Endothelial cell (in vitro differentiated cells): ENCODE measurements at regions not wholly inside any gene's neighbourhood (a gene's known extent, or its start where the extent isn't known, plus 50 kb on each side); places are given as distances from the start of the nearest gene placed in this dataset.

Experiments
- DNase-seq: peaks from one replicate; pipeline ENCODE4 v3.0.0; 2021; ENCODE audit warnings: low spot score
- H3K27ac Mint-ChIP-seq: one replicate; pipeline ENCODE4 v1.8.0; 2021; ENCODE audit warnings: mixed read lengths, inconsistent platforms; ENCODE audit not compliant: unreplicated experiment
- H3K27me3 Mint-ChIP-seq: one replicate; pipeline ENCODE4 v1.8.0; 2021; ENCODE audit warnings: mild to moderate bottlenecking, moderate library complexity, mixed read lengths, inconsistent platforms; ENCODE audit not compliant: unreplicated experiment
- H3K36me3 Mint-ChIP-seq: one replicate; pipeline ENCODE4 v1.8.0; 2021; ENCODE audit warnings: mild to moderate bottlenecking, low read depth, mixed read lengths, inconsistent platforms; ENCODE audit not compliant: unreplicated experiment
- H3K4me1 Mint-ChIP-seq: one replicate; pipeline ENCODE4 v1.8.0; 2021; ENCODE audit warnings: mild to moderate bottlenecking, mixed read lengths, inconsistent platforms; ENCODE audit not compliant: unreplicated experiment
- H3K4me3 Mint-ChIP-seq: one replicate; pipeline ENCODE4 v1.8.0; 2021; ENCODE audit warnings: mild to moderate bottlenecking, mixed read lengths, inconsistent platforms; ENCODE audit not compliant: unreplicated experiment
- H3K9me3 Mint-ChIP-seq: one replicate; pipeline ENCODE4 v1.8.0; 2021; ENCODE audit warnings: mixed read lengths, inconsistent platforms; ENCODE audit not compliant: unreplicated experiment
- TF ChIP-seq, protein P1 (sequence below): fragments of 200-600 bp; sonication (generic); IDR thresholded peaks from one replicate; pipeline ENCODE4 v1.5.0; 2021; ENCODE audit warnings: antibody characterized with exemption; ENCODE audit not compliant: unreplicated experiment

DNA sequence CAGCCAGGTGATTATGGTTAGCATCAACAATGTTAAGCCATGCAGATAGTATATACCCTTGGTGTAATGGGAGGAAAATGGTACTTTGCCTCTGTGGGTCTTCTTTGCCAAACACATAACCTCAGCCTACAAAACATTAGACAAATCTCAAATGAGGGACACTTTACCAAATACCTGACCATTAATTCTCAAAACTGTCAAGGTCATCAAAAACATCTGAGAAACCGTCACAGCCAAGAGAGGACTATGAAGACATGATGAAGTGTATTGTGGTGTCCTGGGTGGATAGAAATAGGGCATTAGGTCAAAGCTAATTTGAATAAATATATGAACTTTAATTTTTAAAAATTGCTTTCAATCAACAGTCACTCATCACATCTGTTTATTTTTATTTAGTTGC, 1036.1 kb downstream of the AGBL1 start:
- H3K27ac Mint-ChIP-seq = no peak overlapping the region
- no peak for DNase-seq
- H3K9me3 Mint-ChIP-seq = no peaks in the 10 kb centered on the region
- H3K27me3 Mint-ChIP-seq = no peaks in the 10 kb centered on the region
- H3K36me3 Mint-ChIP-seq = no peaks in the 10 kb centered on the region
- TF ChIP-seq, protein P1, sequence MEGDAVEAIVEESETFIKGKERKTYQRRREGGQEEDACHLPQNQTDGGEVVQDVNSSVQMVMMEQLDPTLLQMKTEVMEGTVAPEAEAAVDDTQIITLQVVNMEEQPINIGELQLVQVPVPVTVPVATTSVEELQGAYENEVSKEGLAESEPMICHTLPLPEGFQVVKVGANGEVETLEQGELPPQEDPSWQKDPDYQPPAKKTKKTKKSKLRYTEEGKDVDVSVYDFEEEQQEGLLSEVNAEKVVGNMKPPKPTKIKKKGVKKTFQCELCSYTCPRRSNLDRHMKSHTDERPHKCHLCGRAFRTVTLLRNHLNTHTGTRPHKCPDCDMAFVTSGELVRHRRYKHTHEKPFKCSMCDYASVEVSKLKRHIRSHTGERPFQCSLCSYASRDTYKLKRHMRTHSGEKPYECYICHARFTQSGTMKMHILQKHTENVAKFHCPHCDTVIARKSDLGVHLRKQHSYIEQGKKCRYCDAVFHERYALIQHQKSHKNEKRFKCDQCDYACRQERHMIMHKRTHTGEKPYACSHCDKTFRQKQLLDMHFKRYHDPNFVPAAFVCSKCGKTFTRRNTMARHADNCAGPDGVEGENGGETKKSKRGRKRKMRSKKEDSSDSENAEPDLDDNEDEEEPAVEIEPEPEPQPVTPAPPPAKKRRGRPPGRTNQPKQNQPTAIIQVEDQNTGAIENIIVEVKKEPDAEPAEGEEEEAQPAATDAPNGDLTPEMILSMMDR = no peak
- no peaks in the 10 kb centered on the region for H3K4me1 Mint-ChIP-seq
- H3K4me3 Mint-ChIP-seq = no peak overlapping the region

DNA sequence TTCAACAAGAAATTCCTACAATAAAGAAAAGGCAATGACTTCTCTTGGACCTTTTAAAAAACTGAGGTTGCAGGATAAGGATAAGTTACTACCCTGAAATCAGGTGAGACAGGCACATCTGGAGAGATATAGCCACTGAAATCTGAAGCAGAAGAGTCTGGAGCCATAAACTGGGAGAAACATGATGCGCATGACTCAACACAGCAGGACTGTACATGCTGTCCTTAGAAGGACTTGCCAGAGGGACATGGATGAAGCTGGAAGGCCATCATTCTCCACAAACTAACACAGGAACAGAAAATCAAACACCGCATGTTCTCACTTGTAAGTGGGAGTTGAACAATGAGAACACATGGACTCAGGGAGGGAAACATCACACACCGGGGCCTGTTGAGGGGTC, 1020.2 kb downstream of the AGBL1 start:
- Mint-ChIP-seq H3K4me1 (no peaks in the 10 kb centered on the region), H3K9me3 (no peaks in the 10 kb centered on the region), H3K27me3 (no peaks in the 10 kb centered on the region), H3K36me3 (no peaks in the 10 kb centered on the region), H3K27ac (no peak overlapping the region), H3K4me3 (no peak overlapping the region)
- TF ChIP-seq, protein P1 = no peak
- no peak for DNase-seq

DNA sequence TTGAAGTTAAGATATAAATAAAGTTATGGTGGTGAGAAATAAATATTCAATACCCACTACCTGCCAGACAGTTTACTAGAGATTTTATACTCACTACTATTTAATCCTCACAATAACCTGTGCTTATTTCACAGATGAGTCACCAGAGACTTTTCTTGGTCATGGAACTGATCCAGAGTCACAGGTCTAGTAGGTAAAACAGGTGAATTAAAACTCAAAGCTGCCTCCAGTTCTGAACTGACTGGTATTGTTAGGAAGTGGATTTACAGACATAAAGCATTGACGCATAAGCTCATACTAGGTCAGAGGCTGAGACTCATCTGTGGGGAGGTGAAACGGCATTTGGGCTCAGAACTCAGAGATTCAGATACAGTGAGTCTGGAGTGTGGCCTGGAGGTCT, 1009.9 kb downstream of the AGBL1 start:
- Mint-ChIP-seq H3K4me1 (peaks cover 2% of the 10 kb centered on the region), H3K9me3 (no peaks in the 10 kb centered on the region), H3K27ac (no peak overlapping the region), H3K4me3 (no peak overlapping the region), H3K36me3 (no peaks in the 10 kb centered on the region), H3K27me3 (no peaks in the 10 kb centered on the region)
- TF ChIP-seq, protein P1 = no peak
- no peak for DNase-seq

DNA sequence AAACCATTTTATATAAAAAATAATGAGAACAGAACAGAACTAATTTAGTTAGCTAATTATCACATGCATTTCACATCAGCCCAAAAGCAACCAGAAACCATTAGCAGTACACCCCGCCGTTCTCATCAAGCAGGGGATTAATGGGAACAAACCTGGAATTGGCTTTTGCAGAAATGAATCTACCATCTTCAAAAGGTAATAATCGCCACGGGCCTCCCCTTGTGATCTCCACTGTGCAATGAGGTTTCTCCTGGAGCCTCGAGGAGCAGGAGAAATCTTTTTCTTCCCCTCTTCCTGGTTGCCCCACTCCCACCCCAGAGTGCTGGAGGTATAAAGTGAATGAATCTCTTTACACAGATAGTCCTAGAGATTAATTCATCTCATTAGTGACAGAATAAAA, 1003.5 kb downstream of the AGBL1 start:
- Mint-ChIP-seq H3K27me3 (no peaks in the 10 kb centered on the region), H3K4me3 (no peak overlapping the region), H3K27ac (no peak overlapping the region), H3K36me3 (no peaks in the 10 kb centered on the region), H3K9me3 (no peaks in the 10 kb centered on the region), H3K4me1 (no peaks in the 10 kb centered on the region)
- TF ChIP-seq, protein P1 = no peak
- DNase-seq = no peak

DNA sequence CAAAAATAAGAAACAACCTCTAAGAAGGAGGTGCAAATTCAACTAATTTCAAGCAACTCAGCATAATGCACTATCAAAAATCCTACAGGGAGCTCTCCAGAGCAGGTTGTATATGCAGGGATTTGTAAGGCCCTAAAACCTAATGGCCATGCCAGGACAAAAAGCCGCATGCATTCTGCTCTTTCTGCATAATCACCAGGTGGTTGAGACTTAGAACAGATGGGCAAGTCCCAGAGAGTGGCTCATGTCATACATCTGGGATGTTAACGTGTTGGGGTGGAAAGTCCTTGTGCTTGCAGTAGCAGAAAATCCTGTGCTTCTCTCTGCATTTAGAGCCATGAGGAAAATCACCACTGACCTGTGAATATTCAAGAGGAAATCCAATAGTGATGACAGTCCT, 1002.9 kb downstream of the AGBL1 start:
- Mint-ChIP-seq H3K27me3 (no peaks in the 10 kb centered on the region), H3K4me1 (no peaks in the 10 kb centered on the region), H3K9me3 (no peaks in the 10 kb centered on the region), H3K4me3 (no peak overlapping the region), H3K36me3 (no peaks in the 10 kb centered on the region), H3K27ac (no peak overlapping the region)
- no peak for DNase-seq
- TF ChIP-seq, protein P1 = no peak
